ENCODE measurements at regions not wholly inside any gene's neighbourhood (a gene's known extent, or its start where the extent isn't known, plus 50 kb on each side); places are given as distances from the start of the nearest gene placed in this dataset.

- H3K79me1 ChIP-seq (ENCODE audit: low read depth, low read length) = no peaks in the 10 kb centered on the region
- no peaks in the 10 kb centered on the region for H3K27me3 ChIP-seq (replicated peaks in 1 of 4; ENCODE audit: control insufficient read depth in 3 of 4, extremely low read depth in 1 of 4, insufficient read depth in 3 of 4, low read length in 3 of 4)
- H3K27ac ChIP-seq (ENCODE audit: low read depth, low read length) = no peak overlapping the region
- H3K79me2 ChIP-seq (ENCODE audit: control insufficient read depth in 1 of 2, insufficient read depth in 2 of 2, low read length in 2 of 2) = no peaks in the 10 kb centered on the region
- H2BK20ac ChIP-seq (ENCODE audit: low read length) = no peak overlapping the region
- no peak overlapping the region for H2BK5ac ChIP-seq (ENCODE audit: low read depth, low read length)
- DNase-seq (ENCODE audit: low read depth in 1 of 2, low spot score in 2 of 2) = no peak
- no peak overlapping the region for H3K23ac ChIP-seq (ENCODE audit: insufficient read length)
- no peak overlapping the region for H2BK120ac ChIP-seq (replicated peaks; ENCODE audit: low read depth, low read length)
- H4K91ac ChIP-seq (replicated peaks; ENCODE audit: insufficient read length, low read length) = no peak overlapping the region
- H3K4me3 ChIP-seq (ENCODE audit: extremely low read depth in 1 of 4, insufficient read depth in 2 of 4, low read depth in 3 of 4, low read length in 4 of 4) = no peak overlapping the region
- no peak overlapping the region for H3K9ac ChIP-seq (replicated peaks in 1 of 4; ENCODE audit: extremely low read depth in 1 of 4, low read depth in 3 of 4, low read length in 3 of 4)
- H3K18ac ChIP-seq (ENCODE audit: extremely low read depth, low read length) = no peak overlapping the region
- no peak overlapping the region for H3K56ac ChIP-seq (replicated peaks; ENCODE audit: insufficient read length, low read depth, low read length)
- no peak overlapping the region for H3K4ac ChIP-seq (replicated peaks; ENCODE audit: insufficient read length, low read depth, low read length)
- no peak overlapping the region for H3K4me2 ChIP-seq (ENCODE audit: insufficient read depth in 1 of 2, low read depth in 2 of 2, low read length in 2 of 2)
- no peak overlapping the region for H3K14ac ChIP-seq (ENCODE audit: insufficient read length)
- no peak overlapping the region for H4K8ac ChIP-seq (ENCODE audit: extremely low read depth, insufficient read depth, low read length)
- FAIRE-seq = no peak
- no peaks in the 10 kb centered on the region for H3K23me2 ChIP-seq (ENCODE audit: low read depth, low read length)
- no peaks in the 10 kb centered on the region for H4K20me1 ChIP-seq (replicated peaks in 1 of 2; ENCODE audit: control insufficient read depth in 1 of 2, insufficient read depth in 2 of 2, low read length in 2 of 2)
- no peak overlapping the region for H2BK12ac ChIP-seq (ENCODE audit: low read depth, low read length)
- no peak overlapping the region for H2BK15ac ChIP-seq (ENCODE audit: low read length)
- ChIA-PET CTCF (ENCODE audit: partially characterized antibody) (no interaction called here), POLR2A (ENCODE audit: partially characterized antibody) (interaction anchor here (0.6 kb wide), 1 partner anchor 975 kb away, joined by 4 read pairs; no protein-coding TSS in a partner anchor)
- H3K4me1 ChIP-seq (replicated peaks in 1 of 4; ENCODE audit: control insufficient read depth in 3 of 4, insufficient read depth in 4 of 4, low read length in 3 of 4) = peaks cover 0 to 4% (median 0%) of the 10 kb centered on the region in 4 experiments; a peak in 2 of 7 replicates
- no peak overlapping the region; the same call in 1 of the 2 replicates for H2AK5ac ChIP-seq (ENCODE audit: low read depth, low read length)
- 92% methylated on average over 2 of the region's 2 CpGs; no CpG with 5 or more reads in 1 of the 2 experiments for WGBS, 2 experiments (ENCODE audit: extremely low coverage in 1 of 2, insufficient coverage in 1 of 2, insufficient read length in 1 of 2, insufficient replicate concordance in 2 of 2, low coverage in 1 of 2, low lambda C conversion rate in 2 of 2, missing lambda C conversion rate in 1 of 2)
- H3K9me3 ChIP-seq (ENCODE audit: insufficient read depth in 2 of 2, low read depth in 1 of 2, low read length in 1 of 2) = peaks cover 6 to 9% of the 10 kb centered on the region in 2 experiments; a peak in 1 of 4 replicates
- H3K36me3 ChIP-seq (ENCODE audit: control insufficient read depth in 2 of 4, insufficient read depth in 4 of 4, low read length in 3 of 4) = no peaks in the 10 kb centered on the region
- 0 out of 2 replicates have a peak overlapping the region, but pooled peaks have one; percentile 53 for H2AFZ ChIP-seq (ENCODE audit: low read length)
- H4K5ac ChIP-seq (ENCODE audit: insufficient read length, low read depth, low read length) = no peak overlapping the region
- TF ChIP-seq SP1 (IDR thresholded peaks at IDR 0.05; ENCODE audit: low read depth, low read length) (no peak), KDM5A (IDR thresholded peaks at IDR 0.05; ENCODE audit: low read length) (no peak), CEBPB (IDR thresholded peaks at IDR 0.05; ENCODE audit: low read depth, low read length) (no peak), BRCA1 (IDR thresholded peaks at IDR 0.05; ENCODE audit: low read depth, low read length) (no peak), RXRA (IDR thresholded peaks at IDR 0.05; ENCODE audit: insufficient read depth, low read depth, low read length) (no peak), SIN3A (conservative IDR thresholded peaks at IDR 0.05 in 1 of 2, IDR thresholded peaks at IDR 0.05 in 1 of 2; ENCODE audit: low read depth in 1 of 2, low read length in 2 of 2) (no peak), HDAC2 (IDR thresholded peaks at IDR 0.05; ENCODE audit: borderline replicate concordance in 1 of 2, low read depth in 2 of 2, low read length in 2 of 2) (no peak), POLR2AphosphoS5 (IDR thresholded peaks at IDR 0.05; ENCODE audit: low read depth, low read length) (no peak), JUND (IDR thresholded peaks at IDR 0.05; ENCODE audit: low read length) (no peak), MAX (IDR thresholded peaks at IDR 0.05) (no peak), CTBP2 (IDR thresholded peaks at IDR 0.05; ENCODE audit: borderline replicate concordance, insufficient read depth, insufficient read length, low read length) (no peak), E2F6 (IDR thresholded peaks at IDR 0.05) (no peak), POLR2A (IDR thresholded peaks at IDR 0.05; ENCODE audit: control extremely low read depth in 1 of 2, low read depth in 2 of 2, low read length in 2 of 2) (no peak), SRF (IDR thresholded peaks at IDR 0.05; ENCODE audit: low read depth, low read length) (no peak)
These were observed 196.0 kb upstream of the FZD8 start for GRCh38 chr10:35838054-35838453.
